CD4-positive, alpha-beta T cell (primary cell): ENCODE measurements at regions not wholly inside any gene's neighbourhood (a gene's known extent, or its start where the extent isn't known, plus 50 kb on each side); places are given as distances from the start of the nearest gene placed in this dataset.
"Not testable (repeated sequence)": the region's sequence is repeated elsewhere in the genome, so short reads cannot be mapped to it uniquely, and the experiment has no call there.

ENCODE experiments used
- ATAC-seq: fragments of 200-7000 bp; cut with Tn5 transposase; one replicate; pipeline ENCODE4 v1.10.0; 2022; ENCODE audit warnings: mild to moderate bottlenecking; ENCODE audit not compliant: poor library complexity
- CTCF ChIA-PET: fragments of 350-600 bp; sonication (Branson Sonifier 250); formaldehyde crosslinking; loops from one replicate; lab custom pipeline; 2021; ENCODE audit warnings: antibody characterized with exemption, inconsistent platforms; lab: Charles Lee
- POLR2A ChIA-PET: fragments of 350-600 bp; sonication (Branson Sonifier 250); formaldehyde crosslinking; loops from one replicate; lab custom pipeline; 2021; ENCODE audit warnings: antibody characterized with exemption, inconsistent platforms; lab: Charles Lee
- DNase-seq, 14 experiments: peaks; one replicate each; pipeline ENCODE4 v3.0.0-alpha.2; 2013 to 2020; ENCODE audit warnings: mixed read lengths in 2 of 14
- H3K27ac ChIP-seq, 2 donors: one replicate each; pipeline versions ENCODE4 v1.5.1 to v1.7.0; 2013; ENCODE audit warnings: low read length in 2 of 2, low read depth in 1 of 2, mild to moderate bottlenecking in 1 of 2
- H3K27me3 ChIP-seq, 2 experiments: 1 replicate in 1 of 2; 2 replicates in 1 of 2; pipeline versions ENCODE4 v1.6.1 to v1.7.0; 2013; ENCODE audit warnings: low read length in 2 of 2, control low read depth in 1 of 2, mild to moderate bottlenecking in 1 of 2, moderate library complexity in 1 of 2; ENCODE audit not compliant: insufficient read depth in 2 of 2, control insufficient read depth in 1 of 2
- H3K36me3 ChIP-seq: one replicate; pipeline ENCODE4 v1.6.1; 2013; ENCODE audit warnings: low read length, control low read depth; ENCODE audit not compliant: insufficient read depth
- H3K4me1 ChIP-seq: one replicate; pipeline ENCODE4 v1.6.1; 2013; ENCODE audit warnings: low read length, control low read depth; ENCODE audit not compliant: insufficient read depth
- H3K4me3 ChIP-seq: one replicate; pipeline ENCODE4 v1.5.1; 2013; ENCODE audit warnings: mild to moderate bottlenecking, low read length, moderate library complexity
- H3K9me3 ChIP-seq, 2 experiments: 1 replicate in 1 of 2; 2 replicates in 1 of 2; pipeline versions ENCODE4 v1.6.1 to v1.7.0; 2013; ENCODE audit warnings: low read length in 2 of 2, mild to moderate bottlenecking in 2 of 2, control low read depth in 1 of 2, moderate library complexity in 1 of 2; ENCODE audit not compliant: control insufficient read depth in 1 of 2, insufficient read depth in 1 of 2
- H3K27ac Mint-ChIP-seq: one replicate; pipeline ENCODE4 v1.8.0; 2020; ENCODE audit warnings: mixed read lengths
- H3K27me3 Mint-ChIP-seq: one replicate; pipeline ENCODE4 v1.8.0; 2021; ENCODE audit warnings: mixed read lengths
- H3K36me3 Mint-ChIP-seq: one replicate; pipeline ENCODE4 v1.8.0; 2021; ENCODE audit warnings: low read depth, mixed read lengths
- H3K4me1 Mint-ChIP-seq: one replicate; pipeline ENCODE4 v1.8.0; 2021; ENCODE audit warnings: low read depth, mixed read lengths
- H3K4me3 Mint-ChIP-seq: one replicate; pipeline ENCODE4 v1.8.0; 2020; ENCODE audit warnings: mild to moderate bottlenecking, mixed read lengths
- H3K9me3 Mint-ChIP-seq: one replicate; pipeline ENCODE4 v1.8.0; 2020; ENCODE audit warnings: mixed read lengths
- CTCF ChIP-seq: fragments of 200-600 bp; IDR thresholded peaks from one replicate; pipeline ENCODE4 v1.8.0; 2022; ENCODE audit warnings: antibody characterized with exemption, mild to moderate bottlenecking
- intact Hi-C, 2 experiments: fragments of 100-400 bp; cut with DNase I in 1 of 2; cut with micrococcal nuclease in 1 of 2; formaldehyde crosslinking; loops; one replicate each; pipeline versions ENCODE4 v1.15.1 to v1.9.0; 2023 to 2025; cut with DNase I, micrococcal nuclease

GRCh38 chr14:103239751-103240150 is 94.3 kb upstream of the EIF5 start:
- CTCF ChIA-PET: no interaction called here
- peaks cover 4% of the 10 kb centered on the region for H3K9me3 Mint-ChIP-seq
- ATAC-seq: no peak
- no peaks in the 10 kb centered on the region for H3K4me1 Mint-ChIP-seq
- H3K4me1 ChIP-seq: no peaks in the 10 kb centered on the region
- H3K36me3 ChIP-seq: no peaks in the 10 kb centered on the region
- H3K9me3 ChIP-seq: peaks cover 27% of the 10 kb centered on the region in 2 experiments
- POLR2A ChIA-PET: no interaction called here
- no peaks in the 10 kb centered on the region for H3K36me3 Mint-ChIP-seq
- H3K4me3 ChIP-seq: no peak overlapping the region
- H3K27ac Mint-ChIP-seq: no peak overlapping the region
- H3K27ac ChIP-seq: no peak overlapping the region
- TF ChIP-seq CTCF: no peak
- intact Hi-C loops: no loop called here
- peaks cover 4 to 12% of the 10 kb centered on the region in 2 experiments for H3K27me3 ChIP-seq
- DNase-seq: no peak
- H3K4me3 Mint-ChIP-seq: no peak overlapping the region
- peaks cover 56% of the 10 kb centered on the region for H3K27me3 Mint-ChIP-seq

GRCh38 chr14:103241531-103241930 is 92.5 kb upstream of the EIF5 start:
- CTCF ChIA-PET: no interaction called here
- intact Hi-C loops: no loop called here
- no peak for DNase-seq

GRCh38 chr14:103243764-103244737 is 90.0 kb upstream of the EIF5 start:
- Mint-ChIP-seq H3K36me3 (no peaks in the 10 kb centered on the region), H3K9me3 (no peaks in the 10 kb centered on the region), H3K4me1 (no peaks in the 10 kb centered on the region), H3K27me3 (peaks cover 67% of the 10 kb centered on the region), H3K4me3 (no peak overlapping the region), H3K27ac (no peak overlapping the region)
- peaks cover 9 to 16% of the 10 kb centered on the region in 2 experiments for H3K27me3 ChIP-seq
- ATAC-seq: no peak
- H3K27ac ChIP-seq: no peak overlapping the region
- no peaks in the 10 kb centered on the region for H3K4me1 ChIP-seq
- ChIA-PET CTCF (no interaction called here), POLR2A (no interaction called here)
- H3K9me3 ChIP-seq: peaks cover 17 to 19% of the 10 kb centered on the region in 2 experiments
- H3K36me3 ChIP-seq: no peaks in the 10 kb centered on the region
- TF ChIP-seq CTCF: no peak
- no peak for DNase-seq
- no peak overlapping the region for H3K4me3 ChIP-seq
- intact Hi-C loops: no loop called here

More at GRCh38 chr14:103241531-103241930, 92.5 kb upstream of the EIF5 start:
- Histone ChIP-seq H3K9me3 (peaks cover 27% of the 10 kb centered on the region in 2 experiments), H3K4me3 (no peak overlapping the region), H3K27me3 (peaks cover 4 to 12% of the 10 kb centered on the region in 2 experiments), H3K36me3 (no peaks in the 10 kb centered on the region), H3K4me1 (no peaks in the 10 kb centered on the region), H3K27ac (no peak overlapping the region)
- Mint-ChIP-seq H3K9me3 (peaks cover 2% of the 10 kb centered on the region), H3K27ac (no peak overlapping the region), H3K4me1 (no peaks in the 10 kb centered on the region), H3K36me3 (no peaks in the 10 kb centered on the region), H3K27me3 (peaks cover 54% of the 10 kb centered on the region), H3K4me3 (no peak overlapping the region)
- TF ChIP-seq CTCF: no peak
- POLR2A ChIA-PET: no interaction called here
- ATAC-seq: no peak

GRCh38 chr14:103245624-103246031 is 88.4 kb upstream of the EIF5 start:
- not testable (repeated sequence) for H3K36me3 Mint-ChIP-seq

More at GRCh38 chr14:103245624-103246031, 88.4 kb upstream of the EIF5 start:
- H3K36me3 ChIP-seq, H3K9me3 ChIP-seq, H3K9me3 Mint-ChIP-seq, DNase-seq, intact Hi-C loops, H3K27ac ChIP-seq, H3K27ac Mint-ChIP-seq, CTCF ChIA-PET, H3K4me3 Mint-ChIP-seq, H3K4me3 ChIP-seq, POLR2A ChIA-PET, H3K4me1 Mint-ChIP-seq, ATAC-seq, H3K4me1 ChIP-seq: not testable (repeated sequence)
- H3K27me3 ChIP-seq: peaks cover 16 to 17% of the 10 kb centered on the region in 2 experiments
- H3K27me3 Mint-ChIP-seq: peaks cover 77% of the 10 kb centered on the region
